ENCODE measurements at regions not wholly inside any gene's neighbourhood (a gene's known extent, or its start where the extent isn't known, plus 50 kb on each side); places are given as distances from the start of the nearest gene placed in this dataset.

DNA sequence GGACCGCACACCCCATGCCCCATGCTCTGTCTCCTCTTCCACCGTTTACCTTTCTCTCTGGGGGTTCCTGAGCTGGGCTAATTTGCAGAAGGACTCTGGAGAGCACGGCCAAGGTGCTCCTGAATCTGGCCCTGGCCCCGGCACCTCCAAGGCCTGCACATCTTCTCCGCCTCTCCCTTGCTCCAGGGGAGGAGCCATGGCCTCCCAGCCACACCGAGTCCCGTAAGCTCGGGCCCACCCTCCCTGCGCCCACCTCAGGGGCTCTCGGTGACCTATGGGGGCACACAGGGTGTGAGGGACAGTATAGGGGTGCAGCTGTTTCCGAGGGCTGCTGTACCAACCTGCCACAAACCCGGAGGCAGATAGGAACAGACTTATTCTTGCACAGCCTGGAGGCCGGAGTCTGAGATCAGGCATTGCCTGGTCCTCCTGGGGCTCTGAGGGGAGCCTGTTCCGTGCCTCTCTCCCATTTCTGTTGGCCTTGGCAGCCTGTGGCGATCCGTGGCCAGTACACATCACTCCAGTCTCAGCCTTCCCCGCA, 127.3 kb upstream of the GPC1 start:
- intact Hi-C loops (cut with DNase I) = no loop called here
- TF ChIP-seq, protein P1, sequence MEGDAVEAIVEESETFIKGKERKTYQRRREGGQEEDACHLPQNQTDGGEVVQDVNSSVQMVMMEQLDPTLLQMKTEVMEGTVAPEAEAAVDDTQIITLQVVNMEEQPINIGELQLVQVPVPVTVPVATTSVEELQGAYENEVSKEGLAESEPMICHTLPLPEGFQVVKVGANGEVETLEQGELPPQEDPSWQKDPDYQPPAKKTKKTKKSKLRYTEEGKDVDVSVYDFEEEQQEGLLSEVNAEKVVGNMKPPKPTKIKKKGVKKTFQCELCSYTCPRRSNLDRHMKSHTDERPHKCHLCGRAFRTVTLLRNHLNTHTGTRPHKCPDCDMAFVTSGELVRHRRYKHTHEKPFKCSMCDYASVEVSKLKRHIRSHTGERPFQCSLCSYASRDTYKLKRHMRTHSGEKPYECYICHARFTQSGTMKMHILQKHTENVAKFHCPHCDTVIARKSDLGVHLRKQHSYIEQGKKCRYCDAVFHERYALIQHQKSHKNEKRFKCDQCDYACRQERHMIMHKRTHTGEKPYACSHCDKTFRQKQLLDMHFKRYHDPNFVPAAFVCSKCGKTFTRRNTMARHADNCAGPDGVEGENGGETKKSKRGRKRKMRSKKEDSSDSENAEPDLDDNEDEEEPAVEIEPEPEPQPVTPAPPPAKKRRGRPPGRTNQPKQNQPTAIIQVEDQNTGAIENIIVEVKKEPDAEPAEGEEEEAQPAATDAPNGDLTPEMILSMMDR (IDR thresholded peaks at IDR 0.05) = no peak
- no peak for TF ChIP-seq POLR2A (IDR thresholded peaks at IDR 0.05)
- H3K36me3 ChIP-seq = no peaks in the 10 kb centered on the region
- H3K4me3 ChIP-seq (replicated peaks in 1 of 3) = no peak overlapping the region
- WGBS, 2 donors = 85 to 95% methylated on average over 14 to 15 of the region's 17 CpGs
- no peaks in the 10 kb centered on the region for H3K9me3 ChIP-seq
- H3K27ac ChIP-seq = no peak overlapping the region
- no peaks in the 10 kb centered on the region for H3K27me3 ChIP-seq
- DNase-seq = no peak
- no peaks in the 10 kb centered on the region for H3K4me1 ChIP-seq

DNA sequence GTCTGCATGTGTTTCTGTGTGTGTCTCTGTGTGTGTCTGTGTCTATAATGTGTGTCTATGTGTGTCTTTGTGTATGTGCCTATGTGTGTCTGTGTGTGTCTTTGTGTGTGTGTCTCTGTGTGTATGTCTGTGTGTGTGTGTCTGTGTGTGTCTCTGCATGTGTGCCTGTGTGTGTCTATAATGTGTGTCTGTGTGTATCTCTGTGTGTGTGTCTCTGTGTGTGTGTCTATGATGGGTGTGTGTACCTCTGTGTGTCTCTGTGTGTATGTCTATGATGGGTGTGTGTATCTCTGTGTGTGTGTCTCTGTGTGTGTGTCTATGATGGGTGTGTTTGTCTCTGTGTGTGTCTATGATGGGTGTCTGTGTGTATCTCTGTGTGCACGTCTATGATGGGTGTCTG, 126.2 kb upstream of the GPC1 start:
- TF ChIP-seq, protein P1 (IDR thresholded peaks at IDR 0.05) = no peak
- no peak for TF ChIP-seq POLR2A (IDR thresholded peaks at IDR 0.05)
- intact Hi-C loops (cut with DNase I) = no loop called here
- 71 to 75% methylated on average over 1 of the region's 1 CpG for WGBS, 2 donors

DNA sequence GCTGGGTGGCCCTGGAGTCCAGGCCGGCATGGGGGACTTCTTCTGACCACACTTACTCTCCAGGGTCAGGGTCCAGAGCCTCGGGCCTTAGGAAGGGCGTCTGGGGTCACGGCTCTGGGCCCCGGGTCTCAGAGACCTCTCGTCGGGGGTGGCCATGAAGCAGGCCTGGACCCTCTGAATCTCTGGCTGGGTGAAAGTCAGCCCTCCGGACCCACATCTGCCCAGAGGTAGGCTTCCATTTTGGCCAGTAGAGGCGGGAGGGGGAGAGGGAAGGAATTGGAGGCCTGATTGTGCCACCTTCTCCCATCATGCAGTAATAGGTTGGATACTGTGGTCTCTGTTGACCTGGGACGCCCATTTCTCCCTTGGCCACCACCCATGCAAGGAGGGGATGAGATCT, 125.3 kb upstream of the GPC1 start:
- intact Hi-C loops (cut with DNase I) = no loop called here
- no peaks in the 10 kb centered on the region for H3K4me1 ChIP-seq
- H3K4me3 ChIP-seq (replicated peaks in 1 of 3) = no peak overlapping the region
- no peaks in the 10 kb centered on the region for H3K9me3 ChIP-seq
- WGBS, 2 donors = 84 to 92% methylated on average over 9 to 10 of the region's 10 CpGs
- H3K36me3 ChIP-seq = no peaks in the 10 kb centered on the region
- no peak for TF ChIP-seq POLR2A (IDR thresholded peaks at IDR 0.05)
- TF ChIP-seq, protein P1 (IDR thresholded peaks at IDR 0.05) = no peak
- DNase-seq = no peak
- no peak overlapping the region for H3K27ac ChIP-seq
- no peaks in the 10 kb centered on the region for H3K27me3 ChIP-seq

More for the DNA sequence above, 126.2 kb upstream of the GPC1 start:
- DNase-seq = no peak
- H3K9me3 ChIP-seq = no peaks in the 10 kb centered on the region
- H3K27me3 ChIP-seq = no peaks in the 10 kb centered on the region
- H3K4me1 ChIP-seq = no peaks in the 10 kb centered on the region
- H3K36me3 ChIP-seq = no peaks in the 10 kb centered on the region
- no peak overlapping the region for H3K27ac ChIP-seq
- no peak overlapping the region for H3K4me3 ChIP-seq (replicated peaks in 1 of 3)

DNA sequence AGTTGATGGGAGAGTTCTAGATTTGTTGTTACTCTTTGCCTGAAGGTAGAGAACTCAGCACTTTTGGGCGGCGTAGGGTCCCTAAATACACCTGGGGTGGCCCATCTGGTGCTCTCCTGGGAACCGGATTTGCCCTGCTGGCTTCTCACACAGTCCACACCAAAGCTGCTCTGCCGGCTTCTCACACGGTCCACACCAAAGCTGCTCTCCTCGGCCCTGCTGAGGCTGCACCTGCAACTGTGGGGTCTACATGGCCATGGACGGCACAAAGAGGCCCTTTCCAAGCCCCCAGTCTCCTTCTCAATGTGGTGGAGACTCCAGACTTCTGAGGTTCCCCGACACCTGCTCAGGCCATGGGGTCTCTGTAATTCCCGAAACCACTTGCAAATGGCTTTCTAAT, 124.8 kb upstream of the GPC1 start:
- Histone ChIP-seq H3K4me1 (no peaks in the 10 kb centered on the region), H3K27me3 (no peaks in the 10 kb centered on the region), H3K36me3 (no peaks in the 10 kb centered on the region), H3K9me3 (no peaks in the 10 kb centered on the region), H3K27ac (no peak overlapping the region), H3K4me3 (replicated peaks in 1 of 3) (no peak overlapping the region)
- DNase-seq = no peak
- intact Hi-C loops (cut with DNase I) = no loop called here
- TF ChIP-seq, protein P1 (IDR thresholded peaks at IDR 0.05) = no peak
- no peak for TF ChIP-seq POLR2A (IDR thresholded peaks at IDR 0.05)
- 95 to 96% methylated on average over 9 of the region's 9 CpGs for WGBS, 2 donors

DNA sequence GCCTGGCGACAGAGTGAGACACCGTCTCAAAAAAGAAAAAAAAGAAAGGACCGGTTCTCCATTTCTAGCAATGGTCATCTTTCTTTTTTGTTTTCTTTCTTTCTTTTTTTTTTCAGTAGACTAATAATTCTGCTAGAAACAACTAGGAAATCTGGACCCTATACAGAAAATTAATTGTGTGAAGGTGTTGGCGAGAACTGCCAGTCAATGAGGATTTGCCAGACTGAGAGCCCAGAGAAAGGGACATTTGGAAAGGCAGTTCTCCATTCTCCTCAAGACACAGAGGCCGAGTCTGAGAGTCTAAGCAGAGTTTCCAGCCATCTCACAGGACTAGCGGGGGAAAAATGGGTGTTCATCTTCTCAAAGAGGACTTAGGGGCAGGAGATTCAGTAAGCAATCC, 123.6 kb upstream of the GPC1 start:
- WGBS, 2 donors = 88 to 96% methylated on average over 6 of the region's 6 CpGs
- H3K9me3 ChIP-seq = no peaks in the 10 kb centered on the region
- intact Hi-C loops (cut with DNase I) = no loop called here
- DNase-seq = no peak
- H3K4me1 ChIP-seq = no peaks in the 10 kb centered on the region
- H3K4me3 ChIP-seq (replicated peaks in 1 of 3) = no peak overlapping the region
- no peak overlapping the region for H3K27ac ChIP-seq
- no peaks in the 10 kb centered on the region for H3K36me3 ChIP-seq
- H3K27me3 ChIP-seq = no peaks in the 10 kb centered on the region
- TF ChIP-seq, protein P1 (IDR thresholded peaks at IDR 0.05) = no peak
- TF ChIP-seq POLR2A (IDR thresholded peaks at IDR 0.05) = no peak
